K562 (cell line): ENCODE measurements at regions not wholly inside any gene's neighbourhood (a gene's known extent, or its start where the extent isn't known, plus 50 kb on each side); places are given as distances from the start of the nearest gene placed in this dataset.

Experiments used
- BRF2 ChIP-seq: IDR thresholded peaks from 3 replicates; pipeline ENCODE4 v1.6.1; 2011; ENCODE audit warnings: borderline replicate concordance, mild to moderate bottlenecking; ENCODE audit not compliant: insufficient read length, insufficient read depth
- CC2D1A ChIP-seq: fragments of 450-650 bp; IDR thresholded peaks from 2 replicates; pipeline ENCODE4 v1.6.1; 2017; ENCODE audit warnings: mild to moderate bottlenecking
- CHD7 ChIP-seq: fragments of 200-600 bp; sonication (generic); IDR thresholded peaks from one replicate; pipeline ENCODE4 v1.6.1; 2012; ENCODE audit warnings: mild to moderate bottlenecking, low read depth, low read length, inconsistent platforms
- DEAF1 ChIP-seq: fragments of 450-650 bp; formaldehyde crosslinking; IDR thresholded peaks from 2 replicates; pipeline ENCODE4 v1.4.0; 2020; ENCODE audit warnings: mild to moderate bottlenecking, moderate library complexity
- E2F4 ChIP-seq: sonication (generic); formaldehyde crosslinking; IDR thresholded peaks from 2 replicates; pipeline ENCODE4 v1.8.0; 2022; ENCODE audit warnings: mild to moderate bottlenecking, low read depth, missing genetic modification reagents
- HLTF ChIP-seq: fragments of 450-650 bp; IDR thresholded peaks from 2 replicates; pipeline ENCODE4 v1.6.1; 2016
- RAD21 ChIP-seq, 2 experiments: fragments of 250-450 bp in 1 of 2; fragments of 450-650 bp in 1 of 2; sonication (Bioruptor Pico) in 1 of 2; formaldehyde crosslinking in 1 of 2; IDR thresholded peaks in 1 of 2; conservative IDR thresholded peaks in 1 of 2; 2 replicates each; pipeline versions ENCODE4 v1.4.0 to v1.8.0; 2020 to 2022; ENCODE audit warnings: mild to moderate bottlenecking in 2 of 2, moderate library complexity in 1 of 2
- SMC3 ChIP-seq: conservative IDR thresholded peaks from 2 replicates; pipeline ENCODE4 v1.6.1; 2011; ENCODE audit warnings: low read depth, low read length, improper control_type of control experiment; ENCODE audit not compliant: insufficient read depth
- SP2 ChIP-seq: IDR thresholded peaks from 2 replicates; pipeline ENCODE4 v1.6.1; 2011; ENCODE audit warnings: mild to moderate bottlenecking, low read depth, low read length, moderate library complexity; ENCODE audit not compliant: poor library complexity, severe bottlenecking; ENCODE audit errors: extremely low read depth
- TSC22D4 ChIP-seq: fragments of 450-650 bp; IDR thresholded peaks from 2 replicates; pipeline ENCODE4 v1.6.1; 2016; ENCODE audit warnings: missing genetic modification characterization, missing biosample characterization, control low read depth
- ZNF133 ChIP-seq: fragments of 250-450 bp; sonication (Bioruptor Pico); IDR thresholded peaks from 2 replicates; pipeline ENCODE4 v1.4.0; 2020; ENCODE audit warnings: mild to moderate bottlenecking
- ZNF408 ChIP-seq: fragments of 250-450 bp; sonication (Bioruptor Pico); IDR thresholded peaks from 2 replicates; pipeline ENCODE4 v1.4.0; 2020; ENCODE audit warnings: low read depth, mild to moderate bottlenecking, moderate library complexity

- TF ChIP-seq DEAF1 (peak; percentile 36; the same call in 1 of the 2 replicates), CHD7 (no peak), HLTF (no peak), SMC3 (0 out of 2 replicates have a peak, but pooled peaks have one; percentile 29), E2F4 (no peak), RAD21 (CRISPR knock-in tag; conservative IDR thresholded peaks at IDR 0.05 in 1 of 2, IDR thresholded peaks at IDR 0.05 in 1 of 2) (peak; percentile 62 to 79), CC2D1A (0 out of 2 replicates have a peak, but pooled peaks have one; percentile 15), ZNF133 (CRISPR knock-in tag) (no peak), SP2 (no peak), ZNF408 (CRISPR knock-in tag) (no peak), BRF2 (no peak), TSC22D4 (tag) (no peak)
These were observed 211.9 kb upstream of the UGT8 start (continued) for GRCh38 chr4:114386637-114387233.
